D721Med (cell line): ENCODE measurements at regions not wholly inside any gene's neighbourhood (a gene's known extent, or its start where the extent isn't known, plus 50 kb on each side); places are given as distances from the start of the nearest gene placed in this dataset.
"Not testable (repeated sequence)": the region's sequence is repeated elsewhere in the genome, so short reads cannot be mapped to it uniquely, and the experiment has no call there.

Source experiments
- DNase-seq: peaks from one replicate; pipeline ENCODE4 v3.0.0; 2011; ENCODE audit warnings: low spot score; ENCODE audit not compliant: insufficient read length
- FAIRE-seq: peaks from 2 replicates; lab custom pipeline; 2011; peaks lifted over from hg19 to GRCh38; lab: Jason Lieb, UNC
- CTCF ChIP-seq: IDR thresholded peaks from 2 replicates; pipeline ENCODE4 v1.5.1; 2012; ENCODE audit warnings: mild to moderate bottlenecking, control low read depth; ENCODE audit not compliant: insufficient read depth; ENCODE audit errors: missing control alignments

GRCh38 chrX:40984962-40985361 is 100.3 kb upstream of the USP9X start:
- no peak for TF ChIP-seq CTCF
- FAIRE-seq (no peak), DNase-seq (no peak)

GRCh38 chrX:40987413-40987812 is 97.8 kb upstream of the USP9X start:
- FAIRE-seq (no peak), DNase-seq (no peak)
- TF ChIP-seq CTCF = no peak

GRCh38 chrX:40988100-40988499 is 97.1 kb upstream of the USP9X start:
- no peak for FAIRE-seq
- DNase-seq = no peak
- no peak for TF ChIP-seq CTCF

GRCh38 chrX:40993395-40993794 is 91.8 kb upstream of the USP9X start:
- not testable (repeated sequence) for FAIRE-seq, DNase-seq

GRCh38 chrX:40996886-40997530 is 88.2 kb upstream of the USP9X start:
- DNase-seq (no peak), FAIRE-seq (no peak)
- TF ChIP-seq CTCF = no peak

- no peak for DNase-seq
- no peak for FAIRE-seq
- no peak for TF ChIP-seq CTCF
These were observed 87.1 kb upstream of the USP9X start for GRCh38 chrX:40998123-40998522.

- no peak for DNase-seq
- no peak for FAIRE-seq
- TF ChIP-seq CTCF = no peak
These were observed 83.9 kb upstream of the USP9X start for GRCh38 chrX:41001327-41001726.

GRCh38 chrX:41002026-41002425 is 83.2 kb upstream of the USP9X start:
- FAIRE-seq (no peak), DNase-seq (no peak)
- TF ChIP-seq CTCF = no peak
